SU-DHL-6 (cell line): ENCODE measurements at regions not wholly inside any gene's neighbourhood (a gene's known extent, or its start where the extent isn't known, plus 50 kb on each side); places are given as distances from the start of the nearest gene placed in this dataset.

Source experiments
- H2AFZ ChIP-seq: fragments of 200-600 bp; sonication (generic); 2 replicates; pipeline ENCODE4 v1.6.1; 2014; ENCODE audit warnings: low read depth, mild to moderate bottlenecking, moderate library complexity, mixed read lengths, antibody characterized with exemption, low read length; ENCODE audit not compliant: severe bottlenecking
- H3F3A ChIP-seq: fragments of 200-600 bp; shearing (Covaris generic); 2 replicates; pipeline ENCODE4 v1.6.0; 2016; ENCODE audit warnings: antibody characterized with exemption, mild to moderate bottlenecking; ENCODE audit not compliant: insufficient read depth
- H3K27ac ChIP-seq: fragments of 200-600 bp; sonication (generic); 2 replicates; pipeline ENCODE4 v1.5.1; 2016; ENCODE audit warnings: low read depth, mild to moderate bottlenecking, low read length, moderate library complexity, mixed read lengths
- H3K27me3 ChIP-seq: fragments of 200-600 bp; sonication (generic), shearing (Covaris generic); 2 replicates; pipeline ENCODE4 v1.6.0; 2014; ENCODE audit warnings: mild to moderate bottlenecking, low read length
- H3K36me3 ChIP-seq: fragments of 200-600 bp; sonication (generic); 2 replicates; pipeline ENCODE4 v1.6.1; 2014; ENCODE audit warnings: mild to moderate bottlenecking, low read length, mixed read lengths
- H3K4me2 ChIP-seq: fragments of 300-600, 200-600 bp; shearing (Covaris generic), sonication (generic); 2 replicates; pipeline ENCODE4 v1.6.0; 2014; ENCODE audit warnings: low read length, low read depth, mild to moderate bottlenecking; ENCODE audit not compliant: poor library complexity, severe bottlenecking
- H3K4me3 ChIP-seq: fragments of 200-600 bp; sonication (generic); 2 replicates; pipeline ENCODE4 v1.5.1; 2014; ENCODE audit warnings: antibody characterized with exemption, low read length, mild to moderate bottlenecking, mixed read lengths; ENCODE audit not compliant: insufficient read depth, poor library complexity, severe bottlenecking
- H3K79me2 ChIP-seq: fragments of 200-600 bp; sonication (generic); 2 replicates; pipeline ENCODE4 v1.6.1; 2014; ENCODE audit warnings: mild to moderate bottlenecking, low read length, moderate library complexity; ENCODE audit not compliant: insufficient read depth
- H3K9ac ChIP-seq: fragments of 200-600 bp; sonication (generic); 2 replicates; pipeline ENCODE4 v1.7.0; 2014; ENCODE audit warnings: mild to moderate bottlenecking, low read length
- H3K9me2 ChIP-seq: fragments of 200-600 bp; sonication (generic); replicated peaks from 2 replicates; pipeline ENCODE4 v1.6.1; 2014; ENCODE audit warnings: low read length; ENCODE audit not compliant: insufficient read depth
- H3K9me3 ChIP-seq: fragments of 200-600 bp; sonication (generic); 2 replicates; pipeline ENCODE4 v1.6.1; 2014; ENCODE audit warnings: low read length, mixed read lengths; ENCODE audit not compliant: insufficient read depth
- H4K20me1 ChIP-seq: fragments of 200-600 bp; sonication (generic); 2 replicates; pipeline ENCODE4 v1.6.1; 2014; ENCODE audit warnings: low read depth, mild to moderate bottlenecking, antibody characterized with exemption, low read length, moderate library complexity, mixed read lengths
- CTCF ChIP-seq: fragments of 200-600 bp; sonication (generic); IDR thresholded peaks from one replicate; pipeline ENCODE4 v1.5.1; 2017; ENCODE audit warnings: antibody characterized with exemption, mild to moderate bottlenecking, low read length, moderate library complexity; ENCODE audit not compliant: insufficient read depth, poor library complexity, severe bottlenecking
- EZH2phosphoT487 ChIP-seq: fragments of 200-600 bp; sonication (generic), shearing (Covaris generic); conservative IDR thresholded peaks from 2 replicates; pipeline ENCODE4 v1.6.1; 2018; ENCODE audit warnings: mild to moderate bottlenecking, antibody characterized with exemption, low read length, moderate library complexity, mixed read lengths

- no peaks in the 10 kb centered on the region for H4K20me1 ChIP-seq
- no peaks in the 10 kb centered on the region for H3K36me3 ChIP-seq
- no peaks in the 10 kb centered on the region for H3K27me3 ChIP-seq
- no peak overlapping the region for H3K4me3 ChIP-seq
- no peak overlapping the region for H3K9ac ChIP-seq
- TF ChIP-seq CTCF = no peak
- TF ChIP-seq EZH2phosphoT487 = no peak
- no peaks in the 10 kb centered on the region for H3K79me2 ChIP-seq
- no peak overlapping the region for H3K27ac ChIP-seq
- no peaks in the 10 kb centered on the region for H3K9me2 ChIP-seq
- H3K4me2 ChIP-seq = no peak overlapping the region
- no peaks in the 10 kb centered on the region for H3K9me3 ChIP-seq
- H2AFZ ChIP-seq = no peak overlapping the region
- no peaks in the 10 kb centered on the region for H3F3A ChIP-seq
These were observed 278.9 kb upstream of the DLGAP1 start for GRCh38 chr18:4734021-4734420.

DNA sequence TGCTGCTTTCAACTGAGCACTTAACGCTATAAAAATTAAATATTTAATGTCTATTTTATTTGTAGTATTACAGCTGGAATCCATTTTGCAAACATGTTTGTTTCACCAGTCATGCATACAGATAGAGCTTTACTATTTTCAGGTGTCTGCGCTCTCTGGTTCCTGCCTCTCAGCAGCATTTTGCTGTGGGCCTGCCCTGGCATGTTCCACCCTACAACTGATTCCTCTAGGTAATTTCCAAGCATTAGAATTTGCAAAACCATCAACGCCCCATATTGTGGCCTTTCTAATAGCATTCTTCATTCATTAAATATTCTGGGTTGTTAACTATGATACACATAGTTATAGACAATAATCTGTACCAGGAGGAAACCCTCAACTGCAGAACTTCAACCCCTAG lies 266.4 kb upstream of the DLGAP1 start:
- Histone ChIP-seq H3K27me3 (no peaks in the 10 kb centered on the region), H3K9ac (no peak overlapping the region), H4K20me1 (no peaks in the 10 kb centered on the region), H3K4me2 (no peak overlapping the region), H3K79me2 (no peaks in the 10 kb centered on the region), H3K9me2 (no peaks in the 10 kb centered on the region), H3K9me3 (no peaks in the 10 kb centered on the region), H3K27ac (no peak overlapping the region), H3K4me3 (no peak overlapping the region), H2AFZ (no peak overlapping the region), H3K36me3 (no peaks in the 10 kb centered on the region), H3F3A (no peaks in the 10 kb centered on the region)
- TF ChIP-seq EZH2phosphoT487 = no peak
- no peak for TF ChIP-seq CTCF

DNA sequence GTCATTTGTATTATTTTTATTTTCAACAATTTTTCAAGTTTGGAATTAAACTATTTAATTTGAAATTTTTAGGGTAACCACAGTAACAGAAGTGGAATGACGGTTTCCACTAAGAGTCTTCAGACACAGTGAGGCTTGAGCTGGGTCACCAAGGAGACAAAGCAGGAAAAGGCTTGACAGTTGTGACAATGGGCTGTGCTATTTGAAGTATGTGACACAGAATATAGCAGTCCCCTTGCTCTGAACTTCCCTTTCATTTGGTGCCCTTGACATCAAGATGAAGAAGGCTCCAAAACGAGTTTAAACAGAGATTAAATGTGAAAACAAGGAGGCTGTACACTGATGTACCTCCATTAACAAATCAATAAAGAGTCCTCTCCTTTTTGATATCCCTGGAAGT lies 265.4 kb upstream of the DLGAP1 start:
- H3K9me3 ChIP-seq = no peaks in the 10 kb centered on the region
- no peak overlapping the region for H3K9ac ChIP-seq
- H3K9me2 ChIP-seq = no peaks in the 10 kb centered on the region
- H2AFZ ChIP-seq = no peak overlapping the region
- H3K79me2 ChIP-seq = no peaks in the 10 kb centered on the region
- TF ChIP-seq CTCF = no peak
- TF ChIP-seq EZH2phosphoT487 = no peak
- no peak overlapping the region for H3K4me2 ChIP-seq
- no peaks in the 10 kb centered on the region for H3K27me3 ChIP-seq
- H3K36me3 ChIP-seq = no peaks in the 10 kb centered on the region
- no peak overlapping the region for H3K4me3 ChIP-seq
- H3F3A ChIP-seq = no peaks in the 10 kb centered on the region
- H4K20me1 ChIP-seq = no peaks in the 10 kb centered on the region
- no peak overlapping the region for H3K27ac ChIP-seq

- Histone ChIP-seq H3K4me3 (no peak overlapping the region), H2AFZ (no peak overlapping the region), H3K27me3 (no peaks in the 10 kb centered on the region), H3K36me3 (no peaks in the 10 kb centered on the region), H3K27ac (no peak overlapping the region), H3K9ac (no peak overlapping the region), H3K9me2 (no peaks in the 10 kb centered on the region), H3K9me3 (no peaks in the 10 kb centered on the region), H3K79me2 (no peaks in the 10 kb centered on the region), H3K4me2 (no peak overlapping the region), H4K20me1 (no peaks in the 10 kb centered on the region), H3F3A (no peaks in the 10 kb centered on the region)
- TF ChIP-seq EZH2phosphoT487 (no peak), CTCF (no peak)
These were observed 250.8 kb upstream of the DLGAP1 start for GRCh38 chr18:4705894-4706293.
